ENCODE measurements at regions not wholly inside any gene's neighbourhood (a gene's known extent, or its start where the extent isn't known, plus 50 kb on each side); places are given as distances from the start of the nearest gene placed in this dataset.

GRCh38 chr1:219318826-219319225 lies 145.1 kb downstream of the LYPLAL1 start:
- TF ChIP-seq CTCF (conservative IDR thresholded peaks at IDR 0.05; ENCODE audit: low read length) (no peak), EZH2phosphoT487 (IDR thresholded peaks at IDR 0.05; ENCODE audit: borderline replicate concordance) (no peak)
